ENCODE measurements at regions not wholly inside any gene's neighbourhood (a gene's known extent, or its start where the extent isn't known, plus 50 kb on each side); places are given as distances from the start of the nearest gene placed in this dataset.

DNA sequence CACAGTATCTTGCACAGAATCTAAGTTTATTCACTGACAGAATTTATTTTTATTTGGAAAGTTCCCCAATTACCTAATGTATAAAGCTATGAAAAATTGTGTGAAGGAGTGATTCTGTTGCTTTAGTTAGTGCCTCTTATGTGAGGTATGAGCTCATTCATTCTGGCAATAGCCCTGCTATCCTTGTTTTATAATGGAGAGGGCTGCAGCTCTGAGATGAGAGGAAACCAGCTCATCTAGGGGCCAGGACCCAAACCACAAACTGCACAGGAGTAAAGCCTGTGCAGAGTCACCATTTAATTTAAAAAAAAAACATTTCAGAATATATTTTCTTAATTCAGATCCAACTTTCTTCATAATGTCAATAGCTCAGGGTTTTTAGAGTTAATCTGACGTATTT is 383.0 kb downstream of the TMEM182 start:
- TF ChIP-seq POLR2A (IDR thresholded peaks at IDR 0.05), result no peak
- TF ChIP-seq, protein P1, sequence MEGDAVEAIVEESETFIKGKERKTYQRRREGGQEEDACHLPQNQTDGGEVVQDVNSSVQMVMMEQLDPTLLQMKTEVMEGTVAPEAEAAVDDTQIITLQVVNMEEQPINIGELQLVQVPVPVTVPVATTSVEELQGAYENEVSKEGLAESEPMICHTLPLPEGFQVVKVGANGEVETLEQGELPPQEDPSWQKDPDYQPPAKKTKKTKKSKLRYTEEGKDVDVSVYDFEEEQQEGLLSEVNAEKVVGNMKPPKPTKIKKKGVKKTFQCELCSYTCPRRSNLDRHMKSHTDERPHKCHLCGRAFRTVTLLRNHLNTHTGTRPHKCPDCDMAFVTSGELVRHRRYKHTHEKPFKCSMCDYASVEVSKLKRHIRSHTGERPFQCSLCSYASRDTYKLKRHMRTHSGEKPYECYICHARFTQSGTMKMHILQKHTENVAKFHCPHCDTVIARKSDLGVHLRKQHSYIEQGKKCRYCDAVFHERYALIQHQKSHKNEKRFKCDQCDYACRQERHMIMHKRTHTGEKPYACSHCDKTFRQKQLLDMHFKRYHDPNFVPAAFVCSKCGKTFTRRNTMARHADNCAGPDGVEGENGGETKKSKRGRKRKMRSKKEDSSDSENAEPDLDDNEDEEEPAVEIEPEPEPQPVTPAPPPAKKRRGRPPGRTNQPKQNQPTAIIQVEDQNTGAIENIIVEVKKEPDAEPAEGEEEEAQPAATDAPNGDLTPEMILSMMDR (IDR thresholded peaks at IDR 0.05), result no peak
